GM13977 (cell line): ENCODE measurements at regions not wholly inside any gene's neighbourhood (a gene's known extent, or its start where the extent isn't known, plus 50 kb on each side); places are given as distances from the start of the nearest gene placed in this dataset.

Experiments used
- DNase-seq: peaks from one replicate; pipeline ENCODE4 v3.0.0; 2012; ENCODE audit warnings: low spot score
- CTCF ChIP-seq: IDR thresholded peaks from 2 replicates; pipeline ENCODE4 v1.5.1; 2012; ENCODE audit warnings: mild to moderate bottlenecking, control low read depth; ENCODE audit not compliant: insufficient read depth; ENCODE audit errors: extremely low read depth, missing control alignments
- in situ Hi-C: fragments of 300-500 bp; cut with MboI; formaldehyde crosslinking; loops from one replicate; pipeline ENCODE4 v1.12.0; 2022; ENCODE audit warnings: low sequenced_read_pairs, low pct_unique_long_range_greater_than_20kb, mixed read lengths, inconsistent platforms; ENCODE audit not compliant: unreplicated experiment

GRCh38 chr6:6883011-6883410, 224.8 kb upstream of the RREB1 start:
- in situ Hi-C loops, result no loop called here
- DNase-seq, result no peak
- TF ChIP-seq CTCF, result no peak

GRCh38 chr6:6884193-6884627, 223.6 kb upstream of the RREB1 start:
- DNase-seq, result no peak
- TF ChIP-seq CTCF, result no peak
- in situ Hi-C loops, result no loop called here

- TF ChIP-seq CTCF, result no peak
- in situ Hi-C loops, result no loop called here
- no peak for DNase-seq
Observed at GRCh38 chr6:6884916-6885315, 222.8 kb upstream of the RREB1 start.

GRCh38 chr6:6885521-6886170, 222.1 kb upstream of the RREB1 start:
- TF ChIP-seq CTCF, result no peak
- no peak for DNase-seq
- in situ Hi-C loops, result no loop called here

GRCh38 chr6:6886171-6886885, 221.4 kb upstream of the RREB1 start:
- no peak for TF ChIP-seq CTCF
- in situ Hi-C loops, result no loop called here

GRCh38 chr6:6886886-6887285, 220.9 kb upstream of the RREB1 start:
- in situ Hi-C loops, result no loop called here
- TF ChIP-seq CTCF, result no peak
- no peak for DNase-seq

More at GRCh38 chr6:6886171-6886885, 221.4 kb upstream of the RREB1 start:
- no peak for DNase-seq

- in situ Hi-C loops, result no loop called here
- DNase-seq, result no peak
- no peak for TF ChIP-seq CTCF
Observed at GRCh38 chr6:6889601-6890000, 218.2 kb upstream of the RREB1 start.
